GM21515 (cell line): ENCODE measurements at regions not wholly inside any gene's neighbourhood (a gene's known extent, or its start where the extent isn't known, plus 50 kb on each side); places are given as distances from the start of the nearest gene placed in this dataset.
A peak's percentile ranks its signal among the peaks of the same experiment; 100 is the strongest.
"Not testable (repeated sequence)": the region's sequence is repeated elsewhere in the genome, so short reads cannot be mapped to it uniquely, and the experiment has no call there.

Experiments used
- ATAC-seq: cut with Tn5 transposase; IDR thresholded peaks from one replicate; pipeline ENCODE4 v1.9.1; 2021; ENCODE audit not compliant: unreplicated experiment

DNA sequence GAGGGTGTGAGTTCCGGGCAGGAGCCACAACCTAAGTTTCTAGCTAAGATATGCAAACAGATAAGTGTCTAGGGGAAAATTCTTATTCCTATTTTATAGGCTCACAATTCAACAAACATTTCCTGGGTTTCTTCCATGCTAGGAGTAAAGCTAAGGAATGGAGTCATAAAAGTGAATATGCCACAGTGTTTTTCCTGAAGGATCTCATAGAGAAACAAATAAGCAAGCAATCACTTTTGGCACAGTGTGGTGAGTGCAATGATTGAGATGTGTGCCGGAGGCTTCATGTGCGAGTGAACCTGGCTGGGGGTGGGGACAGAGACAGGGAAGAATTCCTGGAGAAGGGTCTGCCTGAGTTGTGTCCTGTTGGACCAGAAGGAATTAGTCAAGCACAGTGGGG is 147.4 kb downstream of the TENT5C start:
- ATAC-seq = no peak

DNA sequence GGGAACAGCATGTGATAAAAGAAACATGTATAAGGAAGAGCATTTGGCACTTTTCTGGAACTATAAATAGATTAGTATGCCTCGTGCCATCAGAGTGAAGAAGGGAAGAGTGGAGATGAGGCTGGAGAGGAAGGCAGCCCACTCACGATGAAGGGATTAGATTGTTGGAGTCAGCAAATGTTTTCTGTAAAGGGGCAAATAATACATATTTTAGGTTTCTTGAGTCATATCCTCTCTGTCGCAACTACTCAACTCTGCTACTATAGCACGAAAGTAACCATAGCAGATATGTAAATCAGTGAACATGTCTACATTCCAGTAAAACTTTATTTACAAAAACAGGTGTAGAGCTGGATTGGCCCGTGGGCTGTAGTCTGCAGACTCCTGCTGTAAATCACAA is 147.8 kb downstream of the TENT5C start:
- ATAC-seq = no peak

DNA sequence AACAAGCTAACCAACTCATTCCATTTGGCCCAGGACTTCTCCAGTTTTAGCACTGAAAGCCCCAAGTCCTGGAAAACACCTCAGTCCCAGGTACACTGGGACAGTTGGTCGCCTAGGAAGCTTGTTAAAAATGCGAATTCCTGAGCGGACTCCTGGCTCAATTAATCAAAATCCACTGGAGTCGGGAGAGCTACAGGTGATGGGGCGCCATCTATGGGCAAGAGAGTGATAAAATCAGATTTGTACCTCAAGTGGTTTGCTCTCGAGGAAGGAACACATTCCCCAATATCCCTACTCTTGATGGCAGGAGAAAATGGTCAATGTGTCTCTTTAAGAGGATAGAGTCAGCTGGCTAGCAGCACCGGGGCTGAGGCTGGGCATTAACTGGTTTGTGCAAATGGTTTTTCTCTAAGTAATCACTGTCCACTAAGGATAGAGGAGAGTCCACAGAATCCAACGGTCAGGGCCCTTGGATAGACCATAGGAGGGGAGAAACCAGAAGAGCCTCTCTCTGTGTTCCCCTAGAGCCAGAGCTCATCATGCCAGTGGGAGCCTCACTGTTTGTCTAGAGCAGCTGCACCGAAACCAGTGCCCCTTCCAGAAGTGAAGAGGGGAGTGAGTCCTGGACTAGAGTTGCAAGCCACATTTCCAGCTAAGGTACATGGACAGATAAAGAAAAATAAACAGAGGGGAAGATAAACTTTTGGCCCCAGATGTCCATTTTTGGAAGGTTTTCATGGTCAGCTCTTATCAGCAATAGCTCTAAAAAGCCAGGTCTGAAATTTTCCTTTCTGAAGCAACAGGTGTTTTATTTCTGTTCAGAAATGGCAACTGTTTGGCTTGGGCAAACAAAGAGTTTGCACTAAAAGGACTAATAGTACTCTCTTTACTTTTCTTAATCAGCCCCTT is 148.5 kb downstream of the TENT5C start:
- no peak for ATAC-seq

DNA sequence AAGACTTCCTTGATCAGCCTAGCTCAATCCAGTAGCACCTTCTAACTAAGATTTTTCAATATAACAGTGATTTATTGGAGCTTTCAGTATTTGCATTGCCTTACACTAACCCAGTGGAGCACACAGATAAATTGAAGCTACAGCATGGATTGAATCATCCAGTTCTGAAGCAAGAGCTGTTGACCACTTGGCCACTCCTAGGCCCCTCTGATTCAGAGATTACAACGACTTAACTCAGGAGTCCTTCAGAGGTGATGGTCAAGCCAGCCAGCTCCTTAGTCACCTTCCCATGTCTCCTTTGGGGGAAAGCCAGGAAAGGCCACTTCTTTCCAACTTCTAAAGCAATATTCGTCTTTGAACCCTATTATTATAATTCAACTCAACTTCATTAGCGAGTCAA is 151.8 kb downstream of the TENT5C start:
- ATAC-seq = no peak

DNA sequence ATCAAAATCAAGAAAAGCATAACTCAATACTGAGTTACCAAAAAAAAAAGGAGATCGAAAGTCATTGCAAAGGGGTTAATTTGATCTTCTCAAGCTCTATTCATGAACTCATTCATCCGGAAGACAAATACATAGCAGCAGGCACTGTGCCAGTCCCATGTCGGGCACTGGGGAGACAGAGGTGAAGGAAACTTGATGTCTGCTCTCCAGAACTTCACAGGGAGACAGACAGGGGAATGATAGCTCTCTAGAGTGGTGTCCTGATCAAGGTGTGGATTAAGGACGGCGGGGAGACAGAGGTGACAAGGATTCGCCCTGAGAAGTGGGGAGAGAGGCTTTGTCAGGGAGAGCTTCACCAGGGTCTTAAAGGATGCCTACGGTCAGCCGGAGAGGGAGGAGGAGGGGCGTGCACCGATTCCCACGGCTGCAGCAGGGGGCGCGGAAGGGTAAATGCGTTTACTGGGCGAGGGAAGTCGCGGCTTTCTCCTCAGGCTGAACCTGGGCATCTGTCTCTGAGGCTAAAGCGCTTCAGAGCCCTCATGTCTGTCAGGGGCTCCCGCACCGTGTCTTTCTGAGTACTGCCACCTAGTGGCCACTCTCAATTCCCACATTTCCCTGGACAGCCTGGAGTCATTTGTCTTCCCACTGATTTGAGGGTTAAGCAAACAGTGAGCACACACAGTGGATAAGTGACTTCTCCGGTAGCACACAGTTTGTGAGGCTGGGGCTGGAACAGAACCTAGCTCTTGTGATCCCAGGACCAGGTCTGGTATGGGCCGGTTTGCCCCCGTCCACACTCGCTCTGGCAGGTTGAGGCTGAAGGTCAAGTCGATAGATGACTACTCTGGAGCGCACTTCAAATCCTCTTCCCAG is 152.8 kb downstream of the TENT5C start:
- ATAC-seq = peak; percentile 92

DNA sequence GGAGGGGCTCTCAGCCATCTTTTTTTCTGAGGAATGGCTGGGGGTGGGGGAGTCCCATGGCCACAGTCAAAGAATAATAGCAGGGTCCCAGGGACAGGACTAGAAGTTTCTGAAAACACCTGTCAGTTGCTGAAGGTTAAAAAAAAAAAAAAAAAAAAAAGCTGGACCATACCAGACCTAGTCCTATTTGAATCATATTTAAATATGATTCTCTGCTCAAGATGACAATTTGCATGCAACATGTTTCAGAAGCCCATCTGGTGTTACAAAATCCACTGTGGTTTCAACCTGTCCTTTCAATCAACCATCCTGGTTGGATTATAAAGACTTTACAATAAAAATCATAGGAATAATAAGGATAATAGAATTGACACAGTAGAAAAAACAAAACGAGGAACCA is 153.7 kb downstream of the TENT5C start:
- ATAC-seq = no peak

DNA sequence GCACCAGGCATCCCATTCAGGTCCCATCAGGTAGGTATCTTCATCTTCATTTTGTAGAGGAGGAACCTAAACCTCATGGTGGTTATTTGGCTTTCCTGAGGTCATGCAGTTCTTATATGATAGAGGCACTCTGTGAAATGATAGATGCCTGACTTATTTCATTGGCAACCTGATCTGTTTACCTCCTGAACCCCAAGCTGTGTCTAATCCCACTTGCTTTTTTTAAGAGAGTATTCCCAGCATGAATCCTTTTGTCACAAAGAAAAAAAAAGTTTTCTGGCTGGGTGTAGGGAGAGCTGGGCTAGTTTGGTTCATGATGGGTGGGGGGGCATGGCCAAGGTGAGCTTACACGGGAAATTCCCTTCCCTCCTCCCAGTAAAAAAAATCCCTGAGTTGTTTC is 154.2 kb downstream of the TENT5C start:
- no peak for ATAC-seq

DNA sequence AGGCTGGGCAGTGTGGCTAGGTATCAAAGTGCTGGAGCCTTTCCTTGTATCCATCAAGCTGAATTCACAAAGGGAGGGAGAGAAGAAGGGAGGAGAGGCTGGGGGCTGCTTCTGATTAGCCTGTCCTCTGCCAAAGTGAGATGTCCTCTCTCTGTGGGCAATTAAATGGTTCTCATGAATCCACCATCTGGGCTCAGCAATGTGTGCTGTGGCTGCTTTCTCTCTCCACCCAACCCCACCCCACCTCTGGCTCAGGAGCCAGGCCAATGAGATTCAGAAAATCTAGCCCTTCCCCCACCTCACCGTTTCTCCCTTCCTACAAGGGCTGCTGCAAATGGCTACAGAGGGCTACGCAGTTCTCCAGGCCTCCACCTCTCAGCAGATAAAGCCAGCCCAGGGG is 154.6 kb downstream of the TENT5C start:
- ATAC-seq = no peak

DNA sequence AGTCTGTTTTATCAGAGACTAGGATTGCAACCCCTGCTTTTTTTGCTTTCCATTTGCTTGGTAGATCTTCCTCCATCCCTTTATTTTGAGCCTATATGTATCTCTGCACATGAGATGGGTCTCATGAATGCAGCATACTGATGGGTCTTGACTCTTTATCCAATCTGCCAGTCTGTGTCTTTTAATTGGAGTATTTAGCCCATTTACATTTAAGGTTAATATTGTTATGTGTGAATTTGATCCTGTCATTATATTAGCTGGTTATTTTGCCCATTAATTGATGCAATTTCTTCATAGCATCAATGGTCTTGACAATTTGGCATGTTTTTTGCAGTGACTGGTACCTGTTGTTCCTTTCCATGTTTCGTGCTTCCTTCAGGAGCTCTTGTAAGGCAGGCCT is 161.7 kb downstream of the GDAP2 start:
- ATAC-seq = not testable (repeated sequence)

DNA sequence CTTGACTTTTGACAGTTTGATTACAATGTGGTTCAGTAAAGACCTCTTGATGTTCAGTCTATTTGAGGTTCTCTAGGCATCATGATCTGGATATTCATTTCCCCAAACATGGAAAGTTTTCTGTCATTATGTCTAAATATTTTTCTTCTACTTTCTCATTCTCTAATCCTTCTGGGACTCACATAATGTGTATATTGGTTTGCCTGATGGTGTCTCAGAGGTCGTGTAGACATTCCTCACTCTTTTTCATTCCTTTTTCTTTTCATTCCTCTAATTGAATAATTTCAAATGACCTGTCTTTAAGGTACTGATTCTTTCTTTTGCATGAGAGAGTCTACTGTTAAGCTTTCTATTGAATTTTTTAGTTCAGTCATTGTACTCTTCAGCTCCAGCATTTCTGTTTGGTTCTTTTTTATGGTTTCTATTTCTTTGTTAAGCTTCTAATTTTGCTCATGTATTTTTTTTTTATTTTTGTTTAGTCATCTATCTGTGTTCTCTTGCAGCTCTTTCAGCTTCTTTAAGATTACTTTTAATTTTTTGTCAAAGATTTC is 158.4 kb downstream of the GDAP2 start:
- no peak for ATAC-seq

DNA sequence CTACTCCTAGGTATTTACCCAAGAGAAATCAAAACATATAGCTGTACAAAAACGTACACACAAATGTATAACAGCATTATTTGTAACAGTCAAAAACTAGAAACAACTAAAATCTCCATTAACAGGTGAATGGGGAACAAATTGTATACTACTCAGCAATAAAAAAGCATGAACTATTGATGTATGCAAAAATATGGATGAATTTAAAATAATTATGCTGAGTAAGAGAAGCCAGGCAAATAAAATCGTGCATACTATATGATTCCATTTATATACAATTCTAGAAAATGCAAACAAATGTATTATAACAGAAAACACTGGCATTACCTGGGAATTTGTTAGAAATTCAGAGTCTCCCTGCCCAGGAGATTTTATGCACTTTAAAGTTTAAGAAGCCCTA is 150.1 kb downstream of the GDAP2 start:
- ATAC-seq = no peak

DNA sequence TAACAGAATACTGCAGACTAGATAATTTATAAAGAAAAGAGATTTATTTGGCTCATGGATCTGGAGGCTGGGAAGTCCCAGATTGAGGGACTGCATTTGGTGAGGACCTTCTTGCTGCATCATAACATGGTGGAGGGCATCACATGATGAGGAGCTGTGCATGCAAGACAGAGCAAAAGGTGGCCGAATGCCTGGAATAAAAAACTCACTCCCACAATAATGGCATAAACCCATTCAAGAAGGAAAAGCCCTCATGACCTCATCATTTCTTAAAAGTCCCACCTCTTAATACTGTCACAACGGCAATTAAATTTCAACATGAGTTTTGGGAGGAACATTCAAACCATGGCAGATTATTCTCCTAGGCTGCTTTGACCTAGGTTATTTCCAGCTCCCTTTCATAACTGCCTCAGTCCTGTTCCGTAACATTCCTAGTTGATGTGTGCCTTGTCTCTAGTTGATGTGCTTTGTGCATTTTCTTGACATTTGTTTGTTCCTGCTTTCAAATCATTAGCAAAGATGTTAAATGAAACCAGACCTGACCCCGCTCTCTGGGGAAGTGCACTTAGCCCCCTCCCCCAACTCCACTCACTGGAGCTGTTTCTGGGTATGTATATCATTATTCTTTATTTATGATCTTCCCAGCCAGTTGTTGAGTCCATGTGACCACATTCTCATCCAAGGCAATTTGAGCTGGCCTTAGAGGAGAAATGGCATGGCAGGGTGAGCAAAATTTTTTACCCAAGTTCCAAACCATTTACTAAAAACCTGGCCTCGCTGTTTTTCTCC is 148.5 kb downstream of the GDAP2 start:
- no peak for ATAC-seq

DNA sequence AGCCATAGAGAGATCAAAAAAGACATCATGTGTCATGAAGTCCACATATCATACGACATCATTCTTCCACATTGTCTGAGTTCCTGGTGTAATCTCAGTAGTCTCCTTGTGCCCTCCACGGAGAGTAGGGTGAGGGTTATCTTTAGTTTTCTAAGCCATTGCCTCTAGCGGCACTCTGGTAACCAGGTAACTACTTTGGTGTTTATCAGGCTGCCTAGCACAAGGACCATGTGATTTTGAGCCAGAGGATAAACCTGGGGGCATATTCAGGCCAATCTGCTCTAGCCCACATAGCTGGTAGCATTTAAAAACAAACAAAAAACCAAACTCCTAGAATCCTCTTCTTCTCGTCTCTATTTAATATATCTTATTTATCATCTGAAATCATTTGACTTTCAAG is 147.4 kb downstream of the GDAP2 start:
- ATAC-seq = no peak

DNA sequence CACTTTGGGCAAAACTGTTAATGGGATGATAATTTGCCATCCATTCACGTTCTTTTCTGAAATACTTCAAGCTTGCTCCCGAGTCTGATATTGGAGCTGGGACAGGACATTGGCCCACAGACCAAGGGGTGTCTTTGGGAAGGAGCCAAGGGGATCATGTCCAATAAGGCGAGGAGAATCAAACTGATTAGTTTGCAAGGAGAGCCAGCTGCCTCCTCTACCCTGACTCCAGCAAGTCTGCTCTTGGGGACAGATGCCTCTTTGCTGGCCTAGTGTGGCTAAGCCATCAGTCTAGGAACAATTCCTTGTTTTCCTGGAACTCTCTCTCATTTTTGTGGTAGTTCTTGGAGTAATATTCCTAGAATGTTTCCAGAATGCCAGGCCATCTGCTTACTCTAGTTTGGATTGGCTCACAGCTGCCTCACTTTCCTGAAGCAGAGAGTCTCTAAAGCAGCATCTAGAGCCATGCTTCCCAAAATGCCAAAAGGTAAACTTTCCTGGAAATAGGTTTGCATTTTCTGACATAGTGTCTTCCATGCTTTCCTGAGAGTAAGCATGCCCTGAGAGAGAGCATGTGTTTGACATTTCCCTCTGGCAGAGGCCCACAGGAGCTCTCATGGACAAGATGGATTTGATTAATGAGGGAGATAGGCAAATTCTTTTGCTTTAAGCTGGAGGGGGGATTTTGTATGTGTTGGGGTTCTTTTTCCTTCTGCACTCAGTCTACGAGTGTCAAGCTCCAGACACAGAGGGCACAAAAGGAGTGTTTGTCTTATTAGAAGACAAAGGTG is 145.6 kb downstream of the GDAP2 start:
- no peak for ATAC-seq

DNA sequence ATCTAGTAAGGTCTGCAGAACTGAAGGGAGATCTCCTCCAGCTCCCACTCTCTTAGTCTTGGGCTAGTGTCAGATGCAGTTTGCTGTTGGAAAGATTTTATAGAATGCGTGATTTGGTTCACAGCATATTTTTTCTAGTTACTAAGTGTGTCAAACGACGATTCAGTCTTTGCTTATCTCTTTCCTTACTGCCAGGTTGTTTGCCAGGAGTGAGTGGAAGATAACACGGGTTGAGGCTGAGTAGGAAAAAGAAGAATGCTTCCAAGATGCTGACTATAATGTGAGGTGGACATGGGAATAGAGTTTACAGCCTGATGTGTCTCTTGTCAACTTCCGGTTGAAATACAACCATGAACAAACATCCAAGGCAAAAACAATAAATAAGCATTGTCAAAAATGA is 141.4 kb downstream of the GDAP2 start:
- ATAC-seq = no peak

DNA sequence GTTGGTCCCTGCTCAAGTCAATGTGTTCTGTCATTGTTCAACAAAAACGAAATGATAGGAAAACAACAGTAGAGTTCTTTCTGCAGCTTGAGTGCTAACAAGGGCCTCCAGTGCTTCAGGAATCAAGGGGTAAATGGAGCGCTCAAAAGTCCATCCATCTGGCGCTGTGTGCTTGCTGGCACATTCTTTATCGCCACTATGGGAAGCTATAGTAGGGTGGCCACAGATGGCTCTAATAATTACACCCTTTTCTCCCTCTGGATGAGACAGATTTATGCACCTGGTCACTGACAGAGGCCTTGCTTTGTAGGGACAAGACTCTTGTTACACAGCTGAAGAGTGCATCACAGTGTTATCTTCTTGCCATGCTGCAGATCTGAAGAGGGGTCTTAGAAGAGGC is 136.0 kb downstream of the GDAP2 start:
- ATAC-seq = no peak

DNA sequence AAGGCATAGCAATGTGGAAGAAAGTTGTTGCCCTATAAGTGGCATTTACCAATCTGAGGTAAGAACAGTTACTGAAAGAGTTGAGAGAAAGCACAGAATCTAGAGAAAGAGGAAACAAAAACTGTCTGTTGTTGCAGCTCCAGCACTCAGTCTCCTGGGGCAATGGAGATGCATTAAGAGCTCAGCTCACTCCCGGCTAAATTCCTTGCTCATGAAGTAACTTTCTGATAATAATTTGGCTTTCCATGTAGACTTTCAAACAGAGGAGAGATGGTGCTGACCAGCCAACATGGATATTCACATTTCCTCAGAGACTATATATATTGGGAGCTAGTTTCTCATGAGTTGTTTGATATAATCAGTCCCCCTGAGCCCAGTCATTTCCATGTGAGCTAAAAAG is 135.3 kb downstream of the GDAP2 start:
- no peak for ATAC-seq

DNA sequence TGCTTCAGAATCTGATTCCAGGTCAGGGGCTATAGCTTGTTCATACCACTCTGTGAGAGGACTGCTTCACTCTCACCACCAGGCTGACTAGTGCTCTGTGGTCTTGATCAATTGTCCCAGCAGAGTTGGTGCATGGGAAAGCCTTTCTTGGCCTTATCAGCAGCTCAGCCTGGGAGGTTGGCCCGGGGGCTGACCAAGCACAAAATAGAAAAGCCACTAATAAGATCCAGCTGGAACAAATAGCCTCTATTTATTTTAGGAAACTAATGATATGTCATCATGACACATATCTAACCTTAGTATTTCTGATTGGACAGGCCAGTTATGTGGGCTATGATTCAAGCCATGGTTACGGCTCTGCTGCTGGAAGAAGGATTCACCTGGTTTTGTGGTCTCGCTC is 134.2 kb downstream of the GDAP2 start:
- ATAC-seq = no peak

DNA sequence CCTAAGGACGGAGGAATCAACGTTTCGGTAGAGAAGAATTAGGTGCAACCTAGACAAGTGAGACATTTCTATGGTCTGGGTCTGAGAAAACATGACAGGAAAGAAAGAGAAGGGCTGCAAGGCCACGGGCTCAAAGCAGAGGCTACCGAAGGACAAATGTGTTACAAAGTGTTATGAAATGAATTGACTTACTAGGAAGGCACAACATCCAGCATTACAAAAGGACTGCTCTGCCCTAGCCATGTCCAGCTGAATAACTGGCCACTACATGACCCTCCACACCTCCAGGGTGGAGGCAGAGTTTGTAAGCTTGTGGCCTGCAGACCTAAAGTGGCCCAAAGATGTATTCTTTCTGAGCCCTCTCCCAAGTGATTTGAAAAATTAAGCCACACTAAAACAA is 133.6 kb downstream of the GDAP2 start:
- ATAC-seq = no peak

DNA sequence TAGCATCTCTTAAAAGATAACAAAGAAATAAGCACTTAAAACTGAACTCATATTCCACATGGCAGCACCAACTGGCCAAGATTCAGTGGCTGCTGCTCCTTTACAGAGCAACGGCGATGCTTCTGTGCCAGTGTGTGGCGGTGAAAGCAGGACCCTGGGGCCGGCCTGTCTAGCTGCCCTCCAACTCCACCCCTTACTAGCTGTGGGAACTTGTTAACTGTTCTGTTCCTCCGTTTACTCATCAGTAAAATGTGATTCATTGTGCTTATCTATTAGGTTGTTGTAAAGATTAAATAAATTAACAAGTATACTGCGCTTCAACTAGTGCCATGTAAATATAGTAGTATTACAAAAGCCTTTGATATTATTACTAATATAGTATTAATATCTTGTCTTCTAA is 133.2 kb downstream of the GDAP2 start:
- no peak for ATAC-seq
